ENCODE measurements at regions not wholly inside any gene's neighbourhood (a gene's known extent, or its start where the extent isn't known, plus 50 kb on each side); places are given as distances from the start of the nearest gene placed in this dataset.
A peak's percentile ranks its signal among the peaks of the same experiment; 100 is the strongest.

DNA sequence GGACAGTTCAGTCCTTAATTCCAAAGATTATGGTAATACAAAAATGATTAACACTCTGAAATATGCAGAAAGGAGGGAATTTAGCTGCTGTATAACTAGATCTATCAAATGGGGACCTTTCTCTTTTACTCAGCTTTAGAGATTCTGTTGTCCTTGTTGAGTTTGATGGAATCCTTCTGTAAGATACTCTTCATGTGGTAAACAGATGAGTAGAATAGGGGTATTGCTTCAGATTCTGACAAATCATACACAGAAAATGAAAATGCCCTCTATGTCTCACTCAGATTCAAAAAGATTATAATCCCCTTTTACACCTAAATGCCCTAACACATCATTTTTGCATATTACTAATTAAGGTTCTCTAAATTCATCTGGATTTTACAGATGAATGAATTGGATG is 50.7 kb downstream of the ARHGAP35 start:
- DNase-seq: no peak

DNA sequence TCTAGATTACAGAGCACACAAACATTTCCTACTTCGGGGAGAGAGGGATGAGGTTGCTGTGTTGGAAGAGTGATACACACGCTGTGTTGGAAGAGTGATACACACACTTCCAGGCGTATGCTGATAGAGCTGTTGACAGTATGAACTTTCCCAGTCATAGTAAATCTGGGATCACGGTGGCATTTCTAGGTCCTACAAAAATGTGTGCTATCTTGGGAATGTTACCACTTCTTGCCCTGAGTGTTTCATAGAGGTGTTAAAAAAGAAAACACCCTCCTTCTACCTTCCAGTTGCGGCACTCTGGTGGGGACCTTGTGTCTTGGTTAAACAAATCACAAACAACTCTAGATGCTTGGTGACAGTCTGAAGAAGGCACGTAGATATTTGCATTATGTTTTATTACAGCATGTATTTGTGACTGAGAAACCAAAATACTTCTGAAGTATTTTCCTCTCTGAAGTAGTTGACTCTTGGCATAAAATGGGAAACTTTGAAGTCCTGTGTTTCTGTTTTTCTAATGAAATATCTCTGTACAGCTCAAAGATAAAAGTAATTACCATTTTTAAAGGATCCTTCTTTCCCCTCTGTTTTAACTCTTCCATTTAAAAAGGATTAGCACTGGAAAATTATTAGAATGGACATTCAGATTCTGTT is 52.5 kb downstream of the ARHGAP35 start:
- no peak for DNase-seq

DNA sequence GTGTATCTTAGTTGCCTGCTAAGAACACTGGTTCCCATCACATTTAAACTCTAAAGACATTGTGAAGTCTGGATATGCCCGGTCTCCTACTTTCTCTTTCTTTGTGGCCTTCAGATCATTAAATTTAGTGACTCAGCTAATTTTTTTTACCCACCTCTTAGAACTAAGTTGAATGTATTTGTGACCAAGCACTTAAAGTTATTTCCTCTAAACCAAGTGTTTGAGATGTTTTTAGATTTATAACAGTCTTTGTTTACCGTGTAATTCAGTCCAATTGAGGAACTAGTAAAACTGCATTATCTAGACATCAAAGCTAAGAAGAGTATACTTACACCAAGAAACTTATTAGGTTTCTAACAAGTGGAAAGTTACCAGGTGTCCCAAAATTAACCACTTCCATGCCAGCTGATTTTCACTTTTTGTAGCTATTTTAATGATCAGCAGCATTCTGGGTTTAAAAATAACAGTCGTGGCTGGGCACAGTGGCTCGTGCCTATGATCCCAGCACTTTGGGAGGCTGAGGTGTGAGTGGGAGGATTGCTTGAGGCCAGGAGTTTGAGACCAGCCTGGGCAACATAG is 53.1 kb downstream of the ARHGAP35 start:
- DNase-seq: no peak

DNA sequence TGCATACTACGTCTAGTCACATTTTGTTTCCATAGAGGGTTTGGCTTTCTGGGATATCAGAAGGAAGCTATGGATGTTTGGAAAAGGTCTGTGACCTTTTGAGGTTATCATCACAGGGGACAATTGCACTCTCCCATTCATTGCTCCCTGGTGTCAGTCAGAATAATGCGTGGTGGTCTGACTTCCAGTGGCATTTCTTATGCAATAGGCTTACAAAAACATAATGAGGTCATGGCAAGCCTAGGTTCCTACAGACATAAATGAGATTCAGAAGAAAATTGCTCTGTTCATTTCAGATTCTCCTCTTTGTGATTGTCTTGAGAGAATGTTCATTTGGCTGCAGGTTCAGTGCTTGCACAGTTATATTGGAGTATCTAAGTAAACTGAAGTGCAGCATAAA is 54.6 kb downstream of the ARHGAP35 start:
- DNase-seq: no peak

DNA sequence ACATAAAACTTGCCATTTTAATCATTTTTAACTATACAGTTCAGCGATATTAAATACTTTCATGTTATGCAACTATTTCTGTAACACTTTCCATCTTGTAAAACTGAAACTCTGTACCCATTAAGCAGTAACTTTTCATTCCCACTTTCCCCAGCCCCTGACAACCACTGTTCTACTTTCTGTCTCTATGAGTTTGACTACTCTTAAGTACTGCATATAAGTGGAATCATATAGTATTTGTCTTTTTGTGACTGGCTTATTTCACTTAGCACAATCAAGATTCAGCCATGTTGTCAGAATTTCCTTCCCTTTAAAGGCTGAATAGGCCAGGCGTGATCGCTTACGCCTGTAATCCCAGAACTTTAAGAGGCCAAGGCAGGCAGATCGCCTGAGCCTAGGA is 56.2 kb downstream of the ARHGAP35 start:
- DNase-seq: peak; percentile 30

DNA sequence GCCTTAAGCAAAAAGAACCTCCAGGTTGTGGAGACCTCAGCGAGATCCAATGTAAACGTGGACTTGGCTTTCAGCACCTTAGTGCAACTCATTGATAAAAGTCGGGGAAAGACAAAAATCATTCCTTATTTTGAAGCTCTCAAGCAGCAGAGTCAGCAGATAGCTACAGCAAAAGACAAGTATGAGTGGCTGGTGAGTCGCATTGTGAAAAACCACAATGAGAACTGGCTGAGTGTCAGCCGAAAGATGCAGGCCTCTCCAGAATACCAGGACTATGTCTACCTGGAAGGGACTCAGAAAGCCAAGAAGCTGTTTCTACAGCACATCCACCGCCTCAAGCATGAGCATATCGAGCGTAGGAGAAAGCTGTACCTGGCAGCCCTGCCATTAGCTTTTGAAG is 58.5 kb downstream of the ARHGAP35 start:
- peak; percentile 26 for DNase-seq

DNA sequence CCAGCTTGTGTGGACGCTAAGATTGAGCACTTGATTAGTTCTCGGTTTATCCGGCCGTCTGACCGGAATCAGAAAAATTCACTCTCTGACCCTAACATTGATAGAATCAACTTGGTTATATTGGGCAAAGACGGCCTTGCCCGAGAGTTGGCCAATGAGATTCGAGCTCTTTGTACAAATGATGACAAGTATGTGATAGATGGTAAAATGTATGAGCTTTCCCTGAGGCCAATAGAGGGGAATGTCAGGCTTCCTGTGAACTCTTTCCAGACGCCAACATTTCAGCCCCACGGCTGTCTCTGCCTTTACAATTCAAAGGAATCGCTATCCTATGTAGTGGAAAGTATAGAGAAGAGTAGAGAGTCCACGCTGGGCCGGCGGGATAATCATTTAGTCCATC is 59.6 kb downstream of the ARHGAP35 start:
- no peak for DNase-seq

DNA sequence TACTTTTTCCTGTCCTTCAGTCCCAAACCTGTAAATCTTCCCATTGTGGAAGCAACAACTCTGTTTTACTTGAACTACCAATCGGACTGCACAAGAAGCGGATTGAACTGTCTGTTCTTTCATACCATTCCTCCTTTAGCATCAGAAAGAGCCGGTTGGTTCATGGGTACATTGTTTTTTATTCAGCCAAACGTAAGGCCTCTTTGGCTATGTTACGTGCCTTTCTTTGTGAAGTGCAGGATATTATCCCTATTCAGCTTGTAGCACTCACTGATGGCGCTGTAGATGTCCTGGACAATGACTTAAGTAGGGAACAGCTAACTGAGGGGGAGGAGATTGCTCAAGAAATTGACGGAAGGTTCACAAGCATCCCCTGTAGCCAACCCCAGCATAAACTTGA is 60.3 kb downstream of the ARHGAP35 start:
- DNase-seq: no peak

DNA sequence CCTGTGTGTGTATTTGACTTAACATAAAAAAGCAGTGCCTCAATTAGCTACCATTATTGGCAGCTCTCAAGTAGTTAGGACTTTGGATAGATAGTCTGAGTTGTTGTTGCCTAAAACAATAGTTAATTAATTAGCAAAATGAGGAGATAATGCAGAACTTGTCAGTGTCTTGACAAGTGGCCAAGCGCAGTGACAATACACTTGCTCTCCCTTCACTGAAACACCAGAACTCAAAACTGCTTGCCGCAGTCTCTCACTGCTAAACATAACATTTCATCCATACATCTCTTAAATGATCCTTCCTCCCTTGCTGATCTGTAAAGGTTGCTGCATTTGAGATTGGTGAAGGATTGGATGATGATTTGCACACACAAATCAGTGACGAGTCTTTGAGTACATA is 61.7 kb downstream of the ARHGAP35 start:
- DNase-seq: no peak

DNA sequence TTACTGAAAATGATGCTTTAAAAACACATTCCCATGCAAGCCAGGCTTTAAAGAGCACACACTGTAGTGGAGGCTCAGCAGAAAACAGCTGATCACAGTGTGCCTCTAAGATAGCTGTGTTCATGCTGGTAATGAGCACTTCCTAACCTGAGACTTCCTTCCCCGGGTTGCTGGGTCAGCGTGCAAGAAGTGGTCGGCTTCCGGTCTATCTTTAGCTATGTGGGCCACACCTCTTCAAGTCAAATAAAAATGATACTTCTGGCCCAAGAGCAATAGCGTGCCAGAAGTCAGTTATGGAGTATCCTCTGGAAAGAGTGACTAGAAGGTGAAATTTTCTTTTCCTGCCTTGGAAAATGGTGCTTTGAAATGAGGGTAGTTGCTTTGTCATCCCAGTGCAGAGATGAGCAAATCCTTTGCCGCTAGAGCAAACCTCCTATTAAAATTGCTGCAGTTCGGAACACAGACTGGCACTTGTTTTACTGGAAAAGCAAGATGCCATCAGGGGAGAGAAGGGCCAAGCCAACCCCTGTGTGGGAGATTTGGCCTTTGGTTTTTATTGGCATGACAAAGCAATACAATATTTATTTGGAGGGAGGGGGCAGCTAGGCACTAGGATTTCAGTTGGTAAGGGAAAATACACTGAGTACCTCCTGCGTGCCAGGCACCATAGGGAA is 64.2 kb downstream of the ARHGAP35 start:
- DNase-seq: no peak

DNA sequence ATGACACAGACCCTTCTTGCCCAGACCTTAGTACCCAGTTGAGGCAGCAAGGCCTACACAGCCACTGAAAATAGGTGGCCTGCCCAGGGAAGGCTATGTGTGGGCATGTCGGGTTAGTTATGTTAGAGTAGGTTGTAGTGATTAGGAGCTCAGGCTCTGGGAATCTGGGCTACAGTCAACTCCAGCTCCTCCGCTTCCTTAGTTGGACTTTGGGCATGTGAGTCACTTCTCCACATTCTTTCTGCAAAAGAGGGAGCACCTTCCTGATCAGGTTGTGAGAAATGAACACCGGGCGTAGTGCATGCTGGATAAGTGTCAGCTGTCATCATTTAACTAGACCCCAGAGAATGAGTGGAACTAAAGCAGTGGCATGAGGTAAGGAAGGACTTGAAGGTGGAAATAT is 64.8 kb downstream of the ARHGAP35 start:
- no peak for DNase-seq

DNA sequence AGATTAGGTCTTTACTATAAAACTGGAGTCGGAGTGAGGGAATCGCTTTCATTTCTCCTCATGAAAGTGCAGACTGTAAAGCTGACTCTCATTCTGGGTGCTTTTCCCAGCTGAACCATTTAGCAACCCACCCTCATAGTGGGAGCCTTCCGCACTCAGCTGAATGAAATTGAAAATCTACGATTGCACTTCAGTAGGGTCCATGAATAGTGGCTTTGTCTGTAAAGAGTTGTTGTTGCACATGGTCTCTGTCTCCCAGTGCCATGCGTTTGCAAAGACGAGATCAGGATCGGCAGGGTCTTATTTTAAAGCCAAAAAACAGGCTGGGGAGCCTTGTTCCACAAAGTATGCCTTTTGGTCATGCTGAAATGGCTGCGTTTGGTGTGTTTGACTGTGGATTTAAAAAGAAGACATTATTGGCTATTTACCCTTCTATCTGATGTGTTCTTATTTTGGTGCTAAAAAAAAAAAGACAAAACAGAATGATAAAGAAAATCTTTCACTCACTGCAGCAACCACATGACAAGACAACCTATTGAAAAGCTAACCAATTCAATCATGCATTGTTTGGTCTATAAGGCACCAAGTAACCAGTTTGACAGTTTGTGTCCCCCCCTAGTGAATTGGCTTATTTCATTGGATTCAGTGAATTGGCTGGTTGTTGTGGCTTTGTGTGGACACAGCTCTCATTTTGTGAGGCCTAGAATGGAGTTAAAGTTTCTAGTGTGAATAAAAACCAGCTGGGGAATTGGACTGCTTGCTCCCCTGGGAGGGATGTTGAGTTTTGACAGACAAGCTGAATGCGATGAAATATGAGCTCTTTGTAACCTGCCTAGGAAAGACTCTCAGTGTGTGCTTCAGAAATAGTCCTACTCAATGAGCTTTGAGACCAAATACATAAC is 65.6 kb downstream of the ARHGAP35 start:
- DNase-seq: no peak

DNA sequence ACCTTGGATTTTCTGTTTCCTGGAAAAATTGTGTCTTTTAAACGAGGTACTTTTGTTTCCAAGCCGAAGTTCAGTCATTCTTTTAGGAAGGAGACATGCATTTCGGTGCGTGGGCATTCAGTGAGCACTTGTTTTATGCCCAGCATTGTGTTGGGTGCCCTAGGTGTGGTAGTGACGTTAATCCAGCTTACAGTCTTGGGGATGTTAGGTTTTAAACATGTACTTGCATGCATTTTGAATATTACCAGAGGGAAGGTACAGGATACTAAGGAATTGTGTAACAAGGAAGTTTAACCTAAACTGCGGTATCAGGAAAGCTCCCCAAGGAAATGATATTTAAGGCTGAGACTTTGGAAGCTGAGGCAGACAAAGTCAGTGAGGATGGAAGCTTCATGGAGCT is 66.3 kb downstream of the ARHGAP35 start:
- no peak for DNase-seq

DNA sequence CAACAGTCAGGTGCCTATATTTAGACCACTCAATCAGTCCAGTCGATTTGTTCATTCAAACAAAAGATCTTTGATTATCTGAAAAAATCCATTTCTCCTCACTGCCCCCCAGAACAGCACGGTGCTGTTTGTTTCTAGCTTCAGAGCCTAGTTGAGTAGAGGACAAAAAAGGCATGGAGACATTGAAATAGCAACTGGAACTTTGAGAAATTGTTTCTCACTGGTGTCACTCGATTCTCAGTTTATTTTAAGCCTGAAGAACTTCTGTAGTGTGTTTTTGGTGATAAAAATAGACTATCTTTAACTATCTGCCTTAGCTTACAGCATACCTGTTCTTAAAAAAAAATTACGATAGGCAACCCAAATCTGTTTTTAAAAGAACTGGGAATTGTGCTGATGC is 67.1 kb downstream of the ARHGAP35 start:
- DNase-seq: no peak

DNA sequence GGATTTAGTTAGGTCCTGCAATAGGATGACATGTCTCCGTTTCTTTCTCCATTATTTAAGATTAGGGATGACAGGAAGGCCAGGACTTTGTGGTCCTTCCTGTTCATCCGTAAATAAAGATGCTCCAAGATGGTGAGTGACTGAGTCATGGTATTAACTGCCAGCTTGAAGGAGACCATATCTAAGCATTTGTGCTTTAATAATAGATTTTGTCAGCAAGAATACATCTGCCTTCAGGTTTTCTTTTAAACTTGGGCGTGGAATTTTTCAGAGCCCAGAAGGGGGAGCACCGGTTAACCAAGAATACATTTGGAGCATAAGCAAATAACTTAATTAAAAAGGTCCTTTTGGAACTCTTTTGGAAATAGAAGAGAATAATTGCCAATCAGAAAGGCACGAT is 68.2 kb downstream of the ARHGAP35 start:
- DNase-seq: no peak

DNA sequence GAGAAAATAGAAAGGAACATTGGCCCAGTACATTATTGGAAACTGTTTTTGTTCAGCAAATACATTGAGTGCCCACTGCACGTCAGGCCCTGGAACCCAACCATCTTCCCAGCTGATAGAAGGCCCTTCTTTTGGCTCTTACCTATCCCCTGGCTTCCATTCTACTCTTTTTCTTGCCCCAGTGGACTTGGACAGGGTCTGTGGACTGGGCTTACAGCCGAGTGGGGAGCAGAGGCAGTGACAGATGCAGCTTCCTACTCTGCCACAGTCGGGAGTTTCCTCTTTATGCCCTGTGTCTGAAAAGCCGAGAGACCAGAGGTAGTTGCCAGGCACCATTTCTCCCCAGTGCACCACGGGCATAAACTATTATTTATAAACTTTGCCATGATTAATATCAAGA is 70.4 kb downstream of the ARHGAP35 start:
- no peak for DNase-seq

DNA sequence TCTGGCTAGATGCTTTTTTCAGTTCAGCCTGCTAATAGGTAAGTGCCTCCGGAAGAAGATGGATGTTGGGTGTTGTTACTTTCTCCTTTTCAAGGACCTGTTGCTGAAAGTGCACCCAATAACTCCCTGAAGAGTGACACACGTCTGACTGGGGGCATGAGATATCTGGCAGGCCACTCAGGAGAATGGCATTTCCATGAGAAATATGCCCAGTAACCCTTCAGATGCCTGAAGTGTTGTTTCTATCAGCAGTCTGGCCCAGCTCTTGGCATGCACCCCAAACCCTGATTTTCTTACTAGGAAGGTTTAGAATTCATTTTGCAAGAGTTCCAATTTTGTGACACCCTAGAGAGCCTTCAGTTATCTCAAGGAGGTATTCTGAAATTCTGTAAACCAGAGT is 71.5 kb downstream of the ARHGAP35 start:
- DNase-seq: no peak

DNA sequence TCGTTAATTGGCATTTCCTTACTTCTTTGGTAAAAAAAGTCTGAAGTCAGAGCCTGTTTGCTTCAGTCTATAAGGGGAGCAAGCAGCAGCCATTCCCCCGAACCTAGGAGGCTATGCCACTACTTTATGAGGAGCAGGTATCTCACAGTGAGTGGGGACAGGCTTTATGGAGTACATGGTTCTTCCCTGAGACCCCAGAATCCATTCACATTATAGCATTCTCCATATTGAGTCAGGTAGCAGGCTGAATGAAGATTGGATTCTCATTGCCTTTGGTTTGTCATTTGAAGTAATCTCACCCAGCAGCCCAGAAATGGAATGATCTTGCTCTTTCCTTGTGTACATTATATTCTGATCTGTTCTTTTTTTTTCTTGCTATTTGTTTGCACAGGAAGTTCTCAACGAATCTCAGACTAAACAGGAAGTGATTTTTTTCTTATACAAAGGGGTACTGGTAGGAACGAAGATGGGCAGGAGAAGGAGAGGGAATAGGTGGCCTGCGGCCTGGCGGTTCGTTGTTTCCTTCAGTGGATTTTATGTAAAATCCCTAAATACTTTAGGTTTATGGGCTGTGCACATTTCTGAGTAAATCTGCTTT is 74.4 kb downstream of the ARHGAP35 start:
- no peak for DNase-seq

DNA sequence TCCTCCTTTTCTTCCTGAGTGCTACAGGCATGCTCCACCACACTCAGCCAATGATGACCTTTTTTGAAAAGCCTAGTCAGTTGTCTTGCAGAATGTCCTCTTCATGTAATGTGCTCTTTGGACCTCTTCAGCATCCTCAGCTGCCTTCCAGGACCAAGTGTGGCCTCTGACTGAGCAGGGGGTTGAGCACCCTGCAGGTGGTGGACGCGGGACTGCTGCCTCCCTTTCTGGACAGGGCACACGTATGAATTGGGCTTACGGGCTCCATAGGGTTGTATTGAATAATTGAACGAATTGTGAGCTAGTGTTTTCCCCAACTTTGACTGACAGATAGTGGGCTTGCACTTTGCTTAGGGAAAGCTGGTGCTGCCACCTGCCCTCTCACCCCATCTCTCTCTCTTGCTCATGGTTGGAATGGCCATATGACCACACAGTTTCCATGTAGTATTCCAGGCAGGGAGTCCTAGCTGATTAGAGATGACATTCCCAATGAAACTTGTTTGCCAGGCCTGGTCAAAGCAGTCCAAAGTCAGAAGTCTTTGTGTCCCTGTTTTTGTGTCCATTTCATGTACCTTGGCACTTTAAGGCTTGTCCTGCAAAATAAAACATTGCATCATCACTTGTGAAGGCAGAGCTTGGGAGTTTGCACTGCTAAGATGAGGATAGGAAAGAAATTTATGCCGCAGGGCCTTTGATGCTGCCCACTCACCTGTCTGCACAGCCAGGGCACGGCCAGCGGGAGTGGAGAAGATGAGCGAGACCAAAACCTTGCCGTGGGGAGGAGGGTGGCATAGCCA is 76.3 kb upstream of the NPAS1 start:
- DNase-seq: no peak

DNA sequence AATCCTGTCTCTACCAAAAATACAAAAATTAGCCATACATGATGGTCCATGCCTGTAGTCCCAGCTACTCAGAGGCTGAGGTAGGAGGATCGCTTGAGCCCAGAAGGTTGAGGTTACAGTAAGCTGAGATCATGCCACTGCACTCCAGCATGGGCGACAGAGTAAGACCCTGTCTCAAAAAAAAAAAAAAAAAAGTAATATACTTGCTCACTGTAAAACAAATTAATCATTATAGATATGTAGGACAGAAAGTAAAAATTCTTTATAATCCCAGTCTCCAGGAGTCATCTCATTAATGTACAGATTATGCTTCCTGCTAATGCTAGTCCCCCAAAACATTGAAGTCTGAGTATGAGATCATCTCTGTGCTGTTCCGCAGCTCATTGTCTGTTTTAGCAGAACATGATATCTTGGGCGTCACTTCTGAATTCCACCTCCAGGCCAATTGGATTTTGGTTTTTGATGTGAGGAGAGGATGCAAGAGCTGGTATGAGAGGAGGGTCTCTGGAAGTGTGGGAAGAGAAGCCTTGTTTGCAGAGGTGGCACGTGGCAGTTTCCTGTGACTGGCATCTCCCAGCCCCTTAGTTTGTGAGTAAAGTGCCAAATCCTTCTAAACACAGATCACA is 75.4 kb upstream of the NPAS1 start:
- no peak for DNase-seq

DNA sequence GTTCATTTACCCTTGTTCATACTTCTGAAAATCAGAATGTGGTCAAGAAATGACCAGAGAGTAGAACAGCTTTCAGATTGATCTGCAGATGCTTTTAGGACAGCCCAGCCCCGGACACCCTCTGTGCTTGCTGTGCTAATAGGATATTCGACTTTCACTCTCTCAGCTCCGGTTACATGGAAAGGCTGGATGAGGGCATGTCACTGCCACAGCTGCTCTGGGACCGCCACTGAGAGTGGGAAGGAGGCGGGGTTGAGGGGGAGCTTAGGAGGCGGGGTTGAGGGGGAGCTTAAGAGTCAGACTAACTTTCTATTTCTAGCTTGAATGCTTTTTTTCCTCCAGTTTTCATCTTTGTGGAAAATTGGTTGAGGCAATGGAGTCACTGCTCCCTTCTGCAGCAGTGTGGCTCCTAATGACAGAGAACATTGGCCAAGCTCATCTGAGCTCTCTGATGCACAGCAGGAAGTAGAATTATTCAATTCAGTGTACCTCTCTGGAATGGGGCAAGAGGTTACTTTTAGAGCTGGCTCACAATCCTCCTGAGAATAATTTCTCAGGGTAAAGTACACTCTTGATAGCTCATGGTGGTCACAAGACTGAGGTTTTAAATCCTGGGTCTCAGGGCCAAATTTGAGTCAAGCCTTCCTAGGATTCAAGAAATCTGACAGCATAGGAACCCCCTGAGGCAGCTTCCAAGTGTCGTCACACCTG is 74.6 kb upstream of the NPAS1 start:
- DNase-seq: no peak

Measured in stimulated activated CD4-positive, alpha-beta T cell treated with anti-CD3 and anti-CD28 coated beads, Interleukin-4, amount 100 ng/mL, for 24 hours (primary cell).